Fibroblast of lung (primary cell): ENCODE measurements at regions not wholly inside any gene's neighbourhood (a gene's known extent, or its start where the extent isn't known, plus 50 kb on each side); places are given as distances from the start of the nearest gene placed in this dataset.
"Not testable (repeated sequence)": the region's sequence is repeated elsewhere in the genome, so short reads cannot be mapped to it uniquely, and the experiment has no call there.

Source experiments
- DNase-seq, 2 donors: peaks; one replicate each; pipeline versions ENCODE4 v3.0.0 to v3.0.0-alpha.2; 2010; ENCODE audit warnings: low read depth in 2 of 2
- H2AFZ ChIP-seq: 2 replicates; pipeline ENCODE4 v1.5.1; 2012; ENCODE audit warnings: low read length, control low read depth, inconsistent platforms
- H3K27ac ChIP-seq: 2 replicates; pipeline ENCODE4 v1.5.1; 2011; ENCODE audit warnings: low read length, control low read depth; ENCODE audit not compliant: insufficient read depth
- H3K27me3 ChIP-seq: 2 replicates; pipeline ENCODE4 v1.5.1; 2011; ENCODE audit warnings: mild to moderate bottlenecking, low read length; ENCODE audit not compliant: control insufficient read depth, insufficient read depth
- H3K36me3 ChIP-seq: 2 replicates; pipeline ENCODE4 v1.5.1; 2011; ENCODE audit warnings: low read length; ENCODE audit not compliant: control insufficient read depth, insufficient read depth
- H3K4me1 ChIP-seq: 2 replicates; pipeline ENCODE4 v1.5.1; 2011; ENCODE audit warnings: low read length; ENCODE audit not compliant: control insufficient read depth, insufficient read depth; ENCODE audit errors: extremely low read depth
- H3K4me2 ChIP-seq: 2 replicates; pipeline ENCODE4 v1.5.1; 2011; ENCODE audit warnings: low read length, control low read depth; ENCODE audit not compliant: insufficient read depth; ENCODE audit errors: extremely low read depth
- H3K4me3 ChIP-seq, 4 experiments: fragments of 200-600 bp in 1 of 4; sonication (generic) in 1 of 4; replicated peaks in 1 of 4; 2 replicates each; pipeline ENCODE4 v1.5.1; 2011 to 2016; ENCODE audit warnings: low read length in 4 of 4, low read depth in 3 of 4, mild to moderate bottlenecking in 3 of 4, control low read depth in 2 of 4, inconsistent platforms in 1 of 4, mixed read lengths in 1 of 4; ENCODE audit not compliant: insufficient read depth in 1 of 4; ENCODE audit errors: control extremely low read depth in 1 of 4
- H3K79me2 ChIP-seq: 2 replicates; pipeline ENCODE4 v1.5.1; 2012; ENCODE audit warnings: mild to moderate bottlenecking, low read length, inconsistent platforms; ENCODE audit not compliant: control insufficient read depth, insufficient read depth
- H3K9ac ChIP-seq: 2 replicates; pipeline ENCODE4 v1.5.1; 2011; ENCODE audit warnings: mild to moderate bottlenecking, low read length, control low read depth; ENCODE audit not compliant: insufficient read depth
- H3K9me3 ChIP-seq: 2 replicates; pipeline ENCODE4 v1.5.1; 2012; ENCODE audit warnings: low read depth, low read length; ENCODE audit not compliant: control insufficient read depth, insufficient read depth
- H4K20me1 ChIP-seq: 2 replicates; pipeline ENCODE4 v1.5.1; 2011; ENCODE audit warnings: low read length; ENCODE audit not compliant: control insufficient read depth, insufficient read depth; ENCODE audit errors: extremely low read depth
- EZH2 ChIP-seq: IDR thresholded peaks from 2 replicates; pipeline ENCODE4 v1.5.1; 2012; ENCODE audit warnings: low read length, control low read depth, mild to moderate bottlenecking; ENCODE audit errors: missing control alignments
- TF ChIP-seq, protein P1 (sequence below), 2 donors: IDR thresholded peaks in 1 of 2; conservative IDR thresholded peaks in 1 of 2; 1 replicate in 1 of 2; 2 replicates in 1 of 2; pipeline ENCODE4 v1.5.1; 2011 to 2012; ENCODE audit warnings: low read length in 2 of 2, control low read depth in 1 of 2, inconsistent platforms in 1 of 2, low read depth in 1 of 2, mild to moderate bottlenecking in 1 of 2

- H3K9ac ChIP-seq, result no peak overlapping the region
- no peaks in the 10 kb centered on the region for H4K20me1 ChIP-seq
- H2AFZ ChIP-seq, result no peak overlapping the region
Measured at GRCh38 chr7:152914014-152914844, 154.7 kb downstream of the ACTR3B start.

DNA sequence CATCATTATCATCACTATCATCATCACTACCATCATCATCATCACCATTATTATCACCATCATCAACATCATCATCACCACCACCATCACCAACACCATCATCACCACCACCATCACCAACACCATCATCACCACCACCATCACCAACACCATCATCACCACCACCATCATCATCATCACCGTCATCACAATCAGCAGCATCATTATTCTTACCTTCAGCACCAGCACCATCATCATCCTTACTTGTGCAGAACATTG, 155.2 kb downstream of the ACTR3B start:
- not testable (repeated sequence) for DNase-seq, H3K9ac ChIP-seq, H4K20me1 ChIP-seq, H3K27ac ChIP-seq, H3K4me1 ChIP-seq, H3K4me2 ChIP-seq, H3K36me3 ChIP-seq, H3K4me3 ChIP-seq, H3K79me2 ChIP-seq, H3K9me3 ChIP-seq, H2AFZ ChIP-seq, H3K27me3 ChIP-seq

More at GRCh38 chr7:152914014-152914844, 154.7 kb downstream of the ACTR3B start:
- TF ChIP-seq, protein P1, sequence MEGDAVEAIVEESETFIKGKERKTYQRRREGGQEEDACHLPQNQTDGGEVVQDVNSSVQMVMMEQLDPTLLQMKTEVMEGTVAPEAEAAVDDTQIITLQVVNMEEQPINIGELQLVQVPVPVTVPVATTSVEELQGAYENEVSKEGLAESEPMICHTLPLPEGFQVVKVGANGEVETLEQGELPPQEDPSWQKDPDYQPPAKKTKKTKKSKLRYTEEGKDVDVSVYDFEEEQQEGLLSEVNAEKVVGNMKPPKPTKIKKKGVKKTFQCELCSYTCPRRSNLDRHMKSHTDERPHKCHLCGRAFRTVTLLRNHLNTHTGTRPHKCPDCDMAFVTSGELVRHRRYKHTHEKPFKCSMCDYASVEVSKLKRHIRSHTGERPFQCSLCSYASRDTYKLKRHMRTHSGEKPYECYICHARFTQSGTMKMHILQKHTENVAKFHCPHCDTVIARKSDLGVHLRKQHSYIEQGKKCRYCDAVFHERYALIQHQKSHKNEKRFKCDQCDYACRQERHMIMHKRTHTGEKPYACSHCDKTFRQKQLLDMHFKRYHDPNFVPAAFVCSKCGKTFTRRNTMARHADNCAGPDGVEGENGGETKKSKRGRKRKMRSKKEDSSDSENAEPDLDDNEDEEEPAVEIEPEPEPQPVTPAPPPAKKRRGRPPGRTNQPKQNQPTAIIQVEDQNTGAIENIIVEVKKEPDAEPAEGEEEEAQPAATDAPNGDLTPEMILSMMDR (conservative IDR thresholded peaks at IDR 0.05 in 1 of 2, IDR thresholded peaks at IDR 0.05 in 1 of 2; ENCODE audit: low read depth in 1 of 2, low read length in 2 of 2), result no peak
- no peak for TF ChIP-seq EZH2
- Histone ChIP-seq H3K27ac (no peak overlapping the region), H3K79me2 (no peaks in the 10 kb centered on the region), H3K27me3 (no peaks in the 10 kb centered on the region), H3K9me3 (peaks cover 2% of the 10 kb centered on the region), H3K4me3 (no peak overlapping the region), H3K36me3 (no peaks in the 10 kb centered on the region), H3K4me2 (no peak overlapping the region), H3K4me1 (no peaks in the 10 kb centered on the region)
- DNase-seq, result no peak

DNA sequence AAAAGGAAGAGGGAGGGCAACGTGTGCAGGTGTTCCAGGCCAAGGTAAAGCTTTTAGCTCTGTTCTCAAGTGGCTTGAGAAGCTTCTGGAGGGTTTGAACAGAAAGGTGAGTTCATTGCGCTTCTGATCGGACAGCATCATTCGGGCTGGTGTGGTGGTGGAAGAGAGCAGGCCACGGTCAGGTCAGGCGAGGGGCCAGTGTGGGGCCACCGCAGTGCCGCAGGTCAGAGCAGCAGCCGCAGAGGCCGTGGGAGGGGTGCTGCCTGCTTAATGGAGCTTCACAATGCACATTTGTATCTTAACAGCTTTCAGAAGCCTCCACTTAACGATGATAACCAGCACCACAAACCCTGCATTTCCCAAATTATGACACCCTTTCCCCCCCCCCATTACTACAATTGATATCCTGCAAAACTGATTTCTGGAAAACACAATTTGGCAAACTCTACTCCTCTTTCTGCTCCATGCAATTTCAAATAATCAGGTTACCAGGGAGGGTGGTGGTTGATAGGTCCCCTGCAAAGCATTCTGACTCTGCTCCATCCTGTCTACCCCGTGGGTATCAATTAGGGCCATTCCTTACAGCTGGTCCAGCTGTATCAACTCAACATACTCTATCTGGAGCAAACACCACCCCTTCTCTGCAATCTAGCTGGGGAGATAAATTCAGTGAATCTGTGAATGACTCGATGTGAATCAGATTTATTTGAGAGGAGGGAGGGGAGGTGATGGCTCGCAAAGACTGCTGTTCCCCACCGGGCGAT, 162.9 kb downstream of the ACTR3B start:
- no peak overlapping the region for H3K4me2 ChIP-seq
- no peak overlapping the region for H2AFZ ChIP-seq
- no peak for DNase-seq
- H3K27me3 ChIP-seq, result no peaks in the 10 kb centered on the region
- no peaks in the 10 kb centered on the region for H4K20me1 ChIP-seq
- H3K27ac ChIP-seq, result no peak overlapping the region
- no peaks in the 10 kb centered on the region for H3K79me2 ChIP-seq
- TF ChIP-seq, protein P1 (conservative IDR thresholded peaks at IDR 0.05 in 1 of 2, IDR thresholded peaks at IDR 0.05 in 1 of 2; ENCODE audit: low read depth in 1 of 2, low read length in 2 of 2), result no peak
- no peak for TF ChIP-seq EZH2
- H3K4me1 ChIP-seq, result no peaks in the 10 kb centered on the region
- no peak overlapping the region for H3K9ac ChIP-seq
- no peak overlapping the region for H3K4me3 ChIP-seq
- H3K36me3 ChIP-seq, result no peaks in the 10 kb centered on the region
- H3K9me3 ChIP-seq, result no peaks in the 10 kb centered on the region
